NCI-H510A treated with DMSO at 0.1 percent for 48 hours (cell line): ENCODE measurements at regions not wholly inside any gene's neighbourhood (a gene's known extent, or its start where the extent isn't known, plus 50 kb on each side); places are given as distances from the start of the nearest gene placed in this dataset.
A peak's percentile ranks its signal among the peaks of the same experiment; 100 is the strongest.

Source experiments
- DNase-seq: peaks from one replicate; lab custom pipeline; 2025; lab: John Stamatoyannopoulos, UW

DNA sequence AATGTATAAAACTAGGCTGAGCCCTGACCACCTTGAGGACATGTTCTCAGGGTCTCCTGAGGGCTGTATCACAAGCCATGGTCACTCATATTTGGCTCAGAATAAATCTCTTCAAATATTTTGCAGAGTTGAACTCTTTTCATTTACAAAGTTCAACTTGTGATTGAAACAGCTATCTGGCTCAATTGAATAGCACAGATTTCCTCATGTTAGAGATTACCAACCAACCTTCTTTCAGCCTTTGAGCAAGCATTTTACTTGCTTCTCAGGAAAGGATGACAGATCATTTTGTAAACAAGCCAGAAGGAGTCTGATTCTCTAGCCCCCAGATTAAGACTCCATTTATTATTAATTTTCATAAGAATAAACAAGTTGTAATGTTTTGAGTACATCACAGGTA lies 111.0 kb upstream of the DOK5 start:
- DNase-seq = no peak

DNA sequence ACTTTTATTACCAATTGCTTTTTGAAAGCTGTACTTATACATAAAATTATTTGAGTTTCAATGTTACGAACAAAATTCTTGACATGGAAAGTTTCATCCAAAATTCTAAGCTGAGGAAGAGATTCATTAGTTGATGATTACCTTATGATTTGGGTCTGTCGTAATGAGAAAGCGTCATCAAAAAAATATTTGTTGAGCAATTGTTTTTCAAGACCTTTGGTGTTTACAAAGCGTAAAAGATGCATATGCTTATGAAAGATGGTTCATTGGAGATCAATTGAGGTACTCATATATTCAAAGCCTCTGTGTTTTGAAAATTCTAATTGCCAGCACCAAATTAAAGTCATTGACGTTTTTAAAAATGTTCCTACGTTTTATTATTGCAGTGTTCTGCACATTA lies 110.5 kb upstream of the DOK5 start:
- DNase-seq = no peak

DNA sequence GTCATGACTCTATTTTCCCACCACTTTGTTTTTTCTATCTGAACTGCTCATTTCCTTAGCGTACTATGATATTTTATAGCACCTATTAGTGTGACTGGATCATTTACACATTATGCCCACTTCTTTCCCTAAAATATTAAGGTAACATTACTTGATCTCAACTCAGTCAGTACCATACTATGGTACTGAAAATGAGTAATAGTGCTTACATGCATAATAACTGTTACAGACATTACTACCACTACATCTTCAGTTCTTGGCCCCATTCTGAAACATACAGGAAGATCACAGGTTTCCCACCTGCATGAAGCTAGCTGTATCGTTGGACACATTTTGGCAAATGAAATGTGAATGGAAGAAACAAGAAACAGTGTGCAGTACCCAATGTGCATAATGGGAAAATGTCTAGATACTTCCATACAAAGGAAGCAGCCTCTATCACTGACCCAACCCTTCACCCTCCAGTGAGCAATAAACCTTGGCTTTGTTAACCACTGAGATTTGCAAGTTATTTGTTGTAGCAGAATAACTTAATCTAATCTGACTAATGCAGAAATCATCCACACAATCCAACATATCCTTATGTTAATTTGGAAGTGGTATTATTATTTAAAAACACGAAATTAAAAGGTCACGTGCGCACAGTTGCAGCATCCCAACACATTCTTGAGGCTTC lies 108.6 kb upstream of the DOK5 start:
- DNase-seq = no peak

DNA sequence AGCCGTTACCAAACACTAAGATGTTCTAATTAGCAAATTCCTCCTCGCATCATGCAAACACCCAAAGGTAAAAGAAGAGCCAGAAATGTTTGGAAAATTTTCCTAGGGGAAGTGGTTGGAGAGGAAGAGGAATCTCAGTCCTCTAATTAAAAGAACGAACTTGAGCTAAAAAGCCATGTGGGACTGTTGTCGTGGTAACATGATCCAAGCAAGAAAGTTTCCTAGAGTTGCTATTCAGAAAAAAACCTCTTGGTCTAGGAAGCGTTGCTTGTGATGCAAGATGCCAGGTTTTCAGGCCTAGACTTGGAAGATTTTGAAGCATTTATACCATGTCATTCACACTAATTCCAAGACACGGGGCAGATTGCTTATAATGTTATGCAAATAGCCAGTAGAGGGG lies 106.8 kb upstream of the DOK5 start:
- no peak for DNase-seq

DNA sequence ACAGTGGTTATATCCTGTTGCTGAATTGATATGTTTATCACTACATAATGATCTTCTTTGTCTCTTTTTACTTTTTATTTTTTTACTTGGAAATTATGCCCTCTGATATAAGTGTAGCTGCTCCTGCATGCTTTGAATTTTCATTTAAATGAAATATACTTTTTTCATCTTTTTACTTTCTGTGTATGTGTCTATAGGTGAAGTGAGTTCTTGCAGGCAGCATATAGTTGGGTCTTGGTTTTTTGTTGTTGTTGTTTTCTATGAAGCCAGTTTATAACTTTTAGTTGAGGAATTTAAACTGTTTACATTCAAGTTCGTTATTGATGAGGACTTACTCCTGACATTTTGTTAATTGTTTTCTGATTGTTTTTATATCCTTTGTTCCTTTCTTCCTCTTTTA lies 103.1 kb upstream of the DOK5 start:
- no peak for DNase-seq

DNA sequence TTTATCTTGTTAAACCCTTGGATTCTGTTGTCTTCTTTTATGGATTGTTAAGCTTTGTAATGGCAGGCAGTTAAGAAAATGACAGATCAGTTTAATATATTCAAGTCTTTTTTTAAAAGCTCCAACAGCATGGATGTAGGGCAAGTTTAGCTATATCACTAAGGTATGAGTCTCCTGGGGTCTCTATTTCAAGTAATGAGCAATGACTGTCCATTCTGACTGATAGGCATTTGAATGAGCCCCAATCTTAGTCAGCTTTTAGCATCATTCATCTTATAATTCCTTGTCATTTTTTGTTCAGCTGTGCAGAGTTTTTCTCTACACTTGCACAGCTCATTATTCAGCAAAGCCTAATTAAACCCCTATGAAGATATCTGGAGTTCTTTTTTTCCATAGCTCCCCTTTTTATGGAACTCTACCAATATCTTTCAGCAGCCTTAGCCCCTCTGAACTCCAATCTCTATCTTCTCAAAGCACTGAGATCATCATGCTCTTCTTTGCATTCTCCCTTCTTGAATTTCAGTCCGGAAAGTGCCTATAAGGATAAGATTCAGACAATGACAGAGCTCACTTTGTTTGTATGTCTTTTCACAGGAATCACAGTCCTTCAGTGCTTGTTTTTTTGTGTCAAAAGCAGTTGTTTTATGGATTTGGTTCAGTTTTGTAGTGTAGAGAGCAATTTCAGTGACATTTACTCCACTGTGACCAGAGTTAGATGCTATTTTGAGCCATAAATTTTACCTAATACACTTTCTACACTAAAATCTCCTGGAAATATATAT lies 97.2 kb upstream of the DOK5 start:
- DNase-seq = no peak

DNA sequence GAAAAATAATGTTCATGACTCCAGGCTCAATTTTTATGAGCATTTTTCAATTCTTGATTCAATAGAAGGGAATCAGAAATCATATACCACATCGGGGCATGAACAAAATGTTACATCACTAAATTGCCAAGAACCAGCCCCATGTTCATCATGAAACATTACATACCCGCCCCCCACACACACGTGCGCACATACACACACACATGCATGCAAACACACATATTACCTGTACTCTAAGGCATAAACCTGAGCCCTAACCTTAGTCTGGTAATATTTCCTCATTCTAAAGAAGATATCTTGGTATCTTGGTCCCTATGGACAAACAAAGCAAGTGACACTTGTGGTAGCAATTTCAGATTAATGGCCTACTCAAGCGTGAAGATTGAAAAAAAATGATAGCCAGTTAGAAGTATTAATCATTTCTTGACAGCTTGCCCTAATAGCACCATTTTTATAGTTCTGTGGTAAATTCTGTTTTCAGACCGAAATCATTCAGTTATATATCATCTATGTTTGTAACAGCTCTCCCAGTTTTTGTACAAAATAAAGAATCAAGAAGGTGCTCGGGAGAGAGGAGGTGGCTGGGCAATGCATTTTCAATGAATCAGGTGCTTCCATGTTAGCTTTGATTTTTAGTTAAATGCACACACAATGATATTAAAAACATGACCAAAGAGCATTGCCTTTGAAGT lies 95.4 kb upstream of the DOK5 start:
- DNase-seq = no peak

DNA sequence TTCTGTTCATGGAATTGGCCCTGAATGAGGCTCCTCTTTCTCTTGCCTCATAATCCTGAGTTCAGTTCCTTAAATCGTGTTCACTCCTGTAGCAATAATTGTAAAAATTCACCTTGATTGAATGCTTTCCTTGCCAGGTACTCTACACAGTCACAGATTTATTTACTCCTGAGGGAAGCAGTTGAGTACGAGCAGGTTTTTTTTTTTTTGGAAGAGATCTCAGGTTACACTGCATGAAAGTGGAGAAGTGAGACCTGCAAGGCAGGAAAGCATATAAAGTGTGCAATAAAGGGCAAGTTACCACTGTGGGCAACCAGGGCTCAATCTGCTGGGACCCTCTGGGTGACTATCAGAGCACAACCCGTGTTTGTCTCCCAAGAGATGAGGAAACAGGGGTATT lies 93.0 kb upstream of the DOK5 start:
- DNase-seq = peak; percentile 37

DNA sequence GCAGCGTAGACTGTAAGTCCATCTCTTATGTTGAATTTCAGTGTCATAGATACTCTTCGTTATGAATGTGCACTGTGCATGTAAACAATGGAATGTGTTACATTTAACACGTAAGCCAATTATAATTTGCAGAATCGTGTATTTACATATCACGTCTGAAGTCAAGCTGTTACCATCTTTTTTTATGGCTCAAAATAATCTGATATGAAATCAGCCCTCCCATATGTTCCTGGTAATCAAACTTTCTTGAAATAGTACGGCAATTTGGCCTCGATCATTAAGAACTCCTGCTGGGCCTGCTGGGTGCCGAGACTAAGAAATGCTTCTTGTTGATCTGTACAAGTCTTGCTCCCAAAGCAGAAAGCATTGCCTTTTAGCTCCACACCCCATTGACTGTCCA lies 89.6 kb upstream of the DOK5 start:
- peak; percentile 18 for DNase-seq

DNA sequence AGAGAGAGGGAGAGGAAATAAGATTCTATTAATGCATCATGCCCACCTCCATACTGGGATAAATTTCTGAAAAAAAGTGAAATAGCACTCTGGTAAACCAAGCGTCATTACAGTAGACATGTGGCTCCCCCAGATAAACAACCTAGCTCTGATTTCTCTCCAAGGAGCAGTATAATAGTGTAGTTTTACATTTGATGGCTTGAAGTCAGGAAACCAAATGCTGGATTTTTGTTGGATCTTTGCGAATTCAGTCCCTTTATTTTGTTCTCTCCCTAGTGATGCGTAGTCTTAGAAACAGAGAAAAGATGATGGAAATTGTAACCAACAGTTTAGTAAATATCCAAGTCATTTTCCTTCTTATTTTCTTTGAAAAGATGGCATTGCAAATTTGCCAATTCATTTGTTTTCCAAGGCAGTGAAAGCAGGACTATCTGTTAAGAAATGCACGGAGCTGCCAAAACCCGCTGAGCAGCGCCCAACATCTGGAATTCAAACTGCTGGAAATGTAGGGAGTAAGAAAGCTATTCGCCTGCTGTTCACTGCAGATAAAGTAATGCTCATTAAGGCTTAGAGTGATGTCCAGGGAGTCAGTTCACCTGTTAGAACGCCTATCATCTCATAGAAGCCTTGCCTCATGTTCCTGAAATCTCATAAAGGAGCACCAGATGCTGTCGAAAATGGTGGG lies 85.7 kb upstream of the DOK5 start:
- no peak for DNase-seq

DNA sequence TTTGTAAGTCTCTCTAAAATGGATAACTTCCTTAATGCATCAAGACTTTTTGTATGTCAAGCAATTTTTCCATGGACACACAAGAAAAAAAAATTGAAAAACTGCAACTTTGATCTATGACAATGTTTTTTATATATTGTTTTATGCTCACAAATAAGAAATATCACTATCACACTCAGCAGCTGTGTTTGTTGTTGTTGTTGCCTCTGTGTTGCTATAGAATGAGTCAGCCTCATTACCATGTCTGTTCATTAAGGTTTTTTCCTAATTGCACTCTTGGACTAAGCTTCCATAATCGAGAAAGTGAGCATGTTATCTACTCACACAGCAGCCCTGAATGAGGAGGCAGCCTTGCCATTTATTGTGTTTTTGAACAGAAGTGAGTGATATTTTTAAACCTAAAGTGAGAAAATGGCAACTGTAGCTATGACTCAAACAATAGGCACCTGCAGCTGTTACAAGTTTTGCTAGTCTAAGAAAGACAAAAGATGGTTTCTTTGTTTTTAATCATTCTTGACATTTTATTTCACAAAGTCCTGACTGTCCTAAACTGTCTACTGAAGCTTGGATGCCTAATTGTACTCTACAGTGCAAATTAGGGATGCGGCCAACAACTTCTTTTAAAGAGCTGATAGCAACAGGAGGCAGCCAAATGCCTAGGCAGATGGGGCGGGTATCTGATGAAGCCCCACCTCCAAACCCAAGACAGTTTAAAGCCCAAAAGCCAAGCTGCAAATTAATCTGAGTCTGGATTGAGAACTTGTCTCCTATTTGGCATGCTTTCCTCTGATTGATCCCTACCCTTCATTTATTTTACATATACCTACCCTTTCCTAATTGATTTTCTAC lies 77.9 kb upstream of the DOK5 start:
- DNase-seq = no peak

DNA sequence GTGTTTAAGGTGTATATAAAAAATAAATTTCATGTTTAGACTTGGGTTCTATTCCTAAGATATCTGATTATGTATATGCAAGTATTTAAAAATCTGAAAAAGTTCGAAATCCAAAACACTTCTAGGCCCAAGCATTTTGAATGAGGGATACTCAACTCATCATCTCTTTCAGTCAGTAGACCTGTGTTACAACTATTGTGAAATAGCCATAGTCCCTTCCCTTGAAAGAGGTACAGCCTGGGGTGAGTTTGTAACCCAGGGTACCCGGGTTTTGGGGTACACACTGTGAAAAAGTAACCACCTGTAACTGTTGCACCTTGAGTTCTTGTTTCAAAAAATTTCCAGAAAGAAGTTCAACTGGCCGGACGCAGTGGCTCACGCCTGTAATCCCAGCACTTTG lies 76.6 kb upstream of the DOK5 start:
- DNase-seq = no peak

DNA sequence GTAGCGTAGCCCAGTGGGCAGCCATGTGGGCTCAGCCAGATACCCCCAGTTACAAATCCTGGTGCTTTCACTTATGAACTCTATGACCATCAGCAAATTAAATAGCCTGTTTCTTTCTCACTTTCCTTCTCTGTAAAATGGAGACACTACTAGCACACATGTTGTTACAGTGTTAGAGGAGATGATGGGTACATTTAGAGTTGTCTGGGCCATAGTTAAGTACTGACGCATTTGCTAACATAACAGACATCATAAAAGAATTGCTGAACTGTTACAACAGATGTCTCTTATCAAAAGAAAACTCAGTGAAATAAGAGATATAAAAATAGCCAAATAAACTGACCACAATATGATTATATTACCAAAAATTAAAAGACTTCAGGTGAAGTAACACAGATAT lies 69.9 kb upstream of the DOK5 start:
- no peak for DNase-seq

DNA sequence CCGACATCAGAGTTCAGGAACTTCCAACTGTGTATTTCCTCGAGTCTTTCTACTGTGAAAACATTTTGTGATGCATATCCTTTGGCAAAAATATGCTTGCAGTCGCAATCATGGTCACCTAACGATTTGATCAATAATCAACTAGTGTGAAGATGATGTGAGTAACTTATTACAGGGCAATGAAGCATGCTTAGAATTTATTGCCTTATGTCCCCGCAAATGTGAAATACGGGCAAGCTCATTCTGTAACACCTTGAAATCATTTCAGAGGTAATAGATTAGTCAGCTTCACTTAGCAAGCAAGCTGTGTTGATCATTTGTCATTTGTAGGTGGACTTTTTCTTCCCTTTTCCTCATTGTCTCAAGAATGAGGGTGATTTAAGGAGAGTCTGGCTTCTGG lies 67.9 kb upstream of the DOK5 start:
- no peak for DNase-seq

DNA sequence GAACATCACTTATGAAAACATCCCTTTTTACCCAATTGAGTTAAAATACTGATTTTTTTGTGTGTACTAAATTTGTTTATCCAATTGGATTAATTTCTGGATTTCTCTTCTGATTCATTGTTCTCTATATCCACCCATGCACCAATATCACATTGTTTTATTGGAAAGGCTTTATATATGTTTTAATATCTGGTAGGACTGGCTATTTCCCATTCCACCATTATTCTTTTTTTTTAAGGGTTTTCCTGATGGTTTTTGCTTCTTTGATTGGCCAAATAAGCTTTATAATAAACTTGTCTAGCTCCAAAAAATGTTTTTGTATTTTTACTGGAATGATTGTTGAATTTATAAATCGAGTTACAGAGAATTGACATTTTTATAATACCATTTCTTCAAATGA lies 59.4 kb upstream of the DOK5 start:
- no peak for DNase-seq

DNA sequence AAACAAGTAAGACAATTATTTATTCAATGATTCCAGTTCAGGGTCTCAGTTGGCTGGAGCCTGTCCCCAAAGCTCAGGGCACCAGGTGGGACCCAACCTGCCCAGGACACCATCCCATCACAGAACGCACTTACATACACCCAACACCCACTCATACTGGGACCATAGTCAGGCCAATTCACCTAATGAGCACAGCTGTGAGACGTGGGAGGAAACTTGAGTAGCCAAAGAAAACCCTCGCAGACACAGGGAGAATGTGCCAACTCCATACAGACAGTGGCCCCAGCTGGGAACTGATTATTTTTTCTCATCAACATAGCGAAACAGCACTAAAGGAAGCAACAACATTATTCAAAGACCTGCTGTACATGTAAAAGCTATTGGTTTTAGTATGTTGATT lies 58.6 kb upstream of the DOK5 start:
- no peak for DNase-seq

DNA sequence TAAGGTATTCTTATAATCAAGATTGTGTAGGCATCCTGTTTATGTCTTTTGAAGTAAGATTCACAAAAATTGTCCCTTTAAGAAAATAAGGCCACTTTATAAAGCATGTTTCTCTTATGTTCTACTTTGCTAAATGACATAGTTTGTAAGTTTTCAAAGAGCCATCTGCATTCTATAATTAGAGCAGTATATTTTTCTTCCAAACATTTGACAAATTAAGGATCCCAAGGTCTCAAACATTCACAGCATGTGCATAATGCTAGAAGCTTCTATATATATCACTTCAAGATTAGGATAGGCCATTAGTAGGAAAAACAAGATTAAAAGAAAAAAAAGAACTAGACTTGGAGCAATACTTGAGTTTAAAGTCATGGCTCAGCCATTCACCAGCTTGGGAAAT lies 55.9 kb upstream of the DOK5 start:
- no peak for DNase-seq
